ENCODE measurements at regions not wholly inside any gene's neighbourhood (a gene's known extent, or its start where the extent isn't known, plus 50 kb on each side); places are given as distances from the start of the nearest gene placed in this dataset.
"Not testable (repeated sequence)": the region's sequence is repeated elsewhere in the genome, so short reads cannot be mapped to it uniquely, and the experiment has no call there.

- no peak for DNase-seq (ENCODE audit: low read depth in 2 of 2)
Measured at GRCh38 chr6:156688620-156688971, 88.6 kb upstream of the ARID1B start.

DNA sequence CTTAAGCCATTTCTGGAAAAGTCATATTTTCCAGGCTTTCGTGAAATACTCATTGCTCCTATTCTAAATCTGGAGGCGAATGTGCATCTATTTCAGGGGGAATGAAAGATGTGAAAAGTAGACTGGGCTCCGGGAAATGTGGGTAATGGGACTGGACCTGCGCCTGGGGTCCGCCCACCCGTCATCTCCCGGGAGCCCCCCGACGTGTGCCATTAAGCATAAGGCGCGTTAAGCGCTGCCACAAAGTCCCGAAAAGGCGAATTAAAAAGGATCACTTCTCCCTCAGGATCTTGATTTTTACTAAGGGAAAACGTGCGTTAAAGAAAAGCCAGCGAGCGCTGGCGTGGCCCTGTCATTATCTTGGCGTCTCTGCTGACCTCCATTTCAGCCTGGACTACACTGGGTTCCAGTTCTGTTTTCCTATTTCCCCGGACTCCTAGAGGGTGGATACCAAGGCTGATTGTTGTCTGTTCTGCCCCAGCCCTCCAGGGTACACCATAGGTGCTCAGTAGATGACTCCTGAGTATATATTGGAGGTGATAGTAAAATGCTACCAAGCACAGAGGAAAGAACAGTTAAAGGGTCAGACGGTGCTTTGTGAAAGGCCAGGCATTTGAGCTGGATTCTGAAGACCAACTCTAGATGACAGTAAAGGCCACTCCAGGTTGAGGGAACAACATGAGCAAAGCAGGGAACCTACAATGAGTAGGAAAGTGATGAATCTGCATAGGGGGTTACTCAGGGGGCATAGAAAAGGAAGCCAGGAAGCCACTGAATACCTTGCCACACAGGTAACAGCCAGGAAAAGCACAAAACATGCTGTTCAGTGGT, 89.2 kb upstream of the ARID1B start:
- DNase-seq (ENCODE audit: low read depth in 2 of 2) = no peak

- peak; percentile 67 to 79 for DNase-seq (ENCODE audit: low read depth in 2 of 2)
Measured at GRCh38 chr6:156686995-156687788, 90.0 kb upstream of the ARID1B start.

DNA sequence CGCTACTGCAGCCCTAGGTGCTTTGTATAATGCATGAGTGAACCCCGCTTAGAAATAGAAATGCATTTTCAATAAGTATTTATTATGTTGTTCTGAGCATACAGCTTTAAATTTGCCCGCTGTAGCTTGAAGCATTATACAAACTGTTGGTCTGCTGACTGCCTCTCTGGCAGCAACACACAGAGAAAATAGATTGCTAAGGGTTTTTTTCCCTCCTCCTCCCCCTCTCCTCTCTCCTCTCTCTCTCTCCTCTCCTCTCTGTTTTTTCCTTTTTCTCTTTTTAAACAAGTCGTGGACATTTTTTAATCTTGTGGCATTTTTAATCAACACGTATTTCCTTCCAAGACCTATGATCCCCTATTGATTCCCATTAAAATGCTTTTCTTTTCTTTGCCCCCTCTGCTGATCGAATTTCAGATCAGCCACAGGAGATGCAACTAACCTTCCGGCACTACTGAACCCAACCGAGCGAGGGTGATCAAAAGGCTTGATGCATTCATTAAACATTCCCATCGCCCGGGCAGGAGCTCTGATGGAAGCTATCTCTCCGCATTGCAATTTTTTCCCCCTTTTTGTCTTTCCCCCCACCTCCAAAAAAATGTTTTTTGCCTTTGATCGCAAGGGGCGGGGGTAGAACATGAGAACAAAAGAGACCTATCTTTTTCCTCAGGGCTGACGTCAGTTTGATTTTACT, 90.7 kb upstream of the ARID1B start:
- DNase-seq (ENCODE audit: low read depth in 2 of 2) = peak; percentile 5 to 25

- no peak for DNase-seq (ENCODE audit: low read depth in 2 of 2)
Measured at GRCh38 chr6:156685823-156686222, 91.4 kb upstream of the ARID1B start.

DNA sequence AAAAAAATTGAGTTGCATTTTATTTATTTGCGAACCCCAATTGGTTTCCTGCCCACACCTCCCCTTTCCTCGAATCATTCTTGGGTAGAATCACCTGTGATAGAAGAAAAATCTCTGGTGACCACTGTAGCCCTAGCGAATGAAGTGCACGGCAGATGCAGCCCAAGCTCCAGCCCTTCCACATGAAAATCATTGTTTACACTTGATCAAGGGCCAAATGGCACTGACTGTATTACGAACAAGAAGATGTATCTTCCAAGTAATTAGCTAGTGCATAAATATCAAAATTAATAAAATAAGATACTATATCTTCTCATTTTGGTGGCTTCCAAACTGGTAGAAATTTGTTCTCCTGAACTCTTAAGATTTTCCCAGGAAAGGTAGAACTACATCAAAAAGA, 93.4 kb upstream of the ARID1B start:
- no peak for DNase-seq (ENCODE audit: low read depth in 2 of 2)

- DNase-seq (ENCODE audit: low read depth in 2 of 2) = no peak
Measured at GRCh38 chr6:156676721-156677120, 100.5 kb upstream of the ARID1B start.

DNA sequence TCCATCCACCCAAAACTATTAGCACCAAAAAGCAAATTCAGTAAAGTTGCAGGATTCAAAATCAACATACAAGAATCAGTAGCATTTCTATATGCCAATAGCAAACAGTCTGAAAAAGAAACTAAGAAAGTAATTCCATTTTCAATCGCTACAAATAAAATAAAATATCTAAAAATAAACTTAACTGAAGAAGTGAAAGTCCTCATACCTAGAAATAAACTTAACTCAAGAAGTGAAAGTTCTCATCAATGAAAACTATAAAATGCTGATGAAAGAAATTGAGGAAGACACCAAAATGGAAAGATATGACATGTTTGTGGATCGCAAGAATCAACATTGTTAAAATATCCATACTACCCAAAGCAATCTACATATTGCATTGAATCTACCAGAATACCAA, 103.0 kb upstream of the ARID1B start:
- no peak for DNase-seq (ENCODE audit: low read depth in 2 of 2)

DNA sequence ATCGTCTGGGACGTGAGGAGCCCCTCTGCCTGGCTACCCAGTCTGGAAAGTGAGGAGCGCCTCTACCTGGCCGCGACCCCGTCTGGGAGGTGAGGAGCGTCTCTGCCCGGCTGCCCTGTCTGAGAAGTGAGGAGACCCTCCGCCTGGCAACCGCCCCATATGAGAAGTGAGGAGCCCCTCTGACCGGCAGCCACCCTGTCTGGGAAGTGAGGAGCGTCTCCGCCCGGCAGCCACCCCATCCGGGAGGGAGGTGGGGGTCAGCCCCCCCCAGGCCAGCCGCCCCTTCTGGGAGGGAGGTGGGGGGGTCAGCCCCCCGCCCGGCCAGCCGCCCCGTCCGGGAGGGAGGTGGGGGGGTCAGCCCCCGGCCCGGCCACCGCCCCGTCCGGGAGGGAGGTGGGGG, 107.1 kb upstream of the ARID1B start:
- DNase-seq (ENCODE audit: low read depth in 2 of 2) = not testable (repeated sequence)

GRCh38 chr6:156662025-156662445, 115.1 kb upstream of the ARID1B start:
- peak in 1 of 2 donors; percentile 50 for DNase-seq (ENCODE audit: low read depth in 2 of 2)

DNA sequence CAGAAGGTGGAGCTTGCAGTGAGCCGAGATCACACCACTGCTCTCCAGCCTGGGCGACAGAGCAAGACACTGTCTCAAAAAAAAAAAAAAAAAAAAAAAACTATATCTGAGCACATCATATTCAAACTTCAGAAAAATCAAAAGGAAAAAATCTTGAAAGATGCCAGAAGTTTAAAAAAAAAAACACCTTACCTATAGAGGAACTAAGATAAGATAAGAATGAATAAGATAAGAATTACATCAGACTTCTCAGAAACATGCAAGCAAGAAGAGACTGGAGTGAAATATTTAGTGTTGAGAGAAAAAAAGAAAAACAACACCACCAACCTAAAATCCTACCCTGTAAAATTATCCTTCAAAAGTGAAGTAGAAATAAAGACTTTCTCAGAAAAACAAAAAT, 116.8 kb upstream of the ARID1B start:
- DNase-seq (ENCODE audit: low read depth in 2 of 2) = no peak

- no peak for DNase-seq (ENCODE audit: low read depth in 2 of 2)
Measured at GRCh38 chr6:156659822-156660198, 117.4 kb upstream of the ARID1B start.

- no peak for DNase-seq (ENCODE audit: low read depth in 2 of 2)
Measured at GRCh38 chr6:156658966-156659821, 118.0 kb upstream of the ARID1B start.

DNA sequence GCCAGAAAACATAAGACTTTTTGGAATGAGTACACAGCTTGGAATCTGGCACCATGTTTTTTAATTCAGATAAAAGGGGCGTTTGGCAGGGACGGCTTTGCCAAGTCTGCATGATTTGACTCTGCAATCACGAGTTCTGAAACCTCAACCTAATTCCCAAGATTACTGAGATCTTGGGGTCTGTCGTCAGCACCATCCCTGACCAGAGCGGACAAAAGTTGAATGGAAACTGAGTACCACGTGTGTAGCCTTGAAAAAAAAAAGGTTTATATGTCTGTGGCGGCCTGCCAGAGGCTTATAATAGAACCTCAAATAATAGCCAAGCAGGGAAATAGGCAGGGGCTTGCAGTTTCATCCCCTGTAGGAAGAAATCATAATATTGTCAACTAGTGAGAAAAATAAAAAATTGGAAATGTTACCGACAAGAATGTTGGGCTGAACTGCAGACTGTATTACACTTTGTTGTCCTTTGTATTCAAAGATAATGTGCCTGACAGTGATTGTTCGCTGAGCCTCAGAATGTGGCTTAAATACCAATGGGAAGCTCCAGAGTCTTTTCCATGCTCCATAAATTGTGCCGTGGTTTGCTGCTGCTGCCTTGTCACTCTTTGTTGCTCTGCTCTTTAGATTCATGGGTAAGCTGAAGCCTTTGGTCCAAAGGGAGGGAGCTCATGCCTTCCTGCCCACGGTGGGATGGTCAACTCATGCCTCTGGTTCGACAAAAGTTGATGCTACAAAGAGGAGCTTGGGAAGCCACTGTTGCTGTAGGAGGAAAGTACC, 118.8 kb upstream of the ARID1B start:
- no peak for DNase-seq (ENCODE audit: low read depth in 2 of 2)

GRCh38 chr6:156657296-156657695, 119.9 kb upstream of the ARID1B start:
- no peak for DNase-seq (ENCODE audit: low read depth in 2 of 2)

- DNase-seq (ENCODE audit: low read depth in 2 of 2) = no peak
Measured at GRCh38 chr6:156654919-156655918, 122.0 kb upstream of the ARID1B start.

- DNase-seq (ENCODE audit: low read depth in 2 of 2) = no peak
Measured at GRCh38 chr6:156652231-156652750, 124.9 kb upstream of the ARID1B start.

DNA sequence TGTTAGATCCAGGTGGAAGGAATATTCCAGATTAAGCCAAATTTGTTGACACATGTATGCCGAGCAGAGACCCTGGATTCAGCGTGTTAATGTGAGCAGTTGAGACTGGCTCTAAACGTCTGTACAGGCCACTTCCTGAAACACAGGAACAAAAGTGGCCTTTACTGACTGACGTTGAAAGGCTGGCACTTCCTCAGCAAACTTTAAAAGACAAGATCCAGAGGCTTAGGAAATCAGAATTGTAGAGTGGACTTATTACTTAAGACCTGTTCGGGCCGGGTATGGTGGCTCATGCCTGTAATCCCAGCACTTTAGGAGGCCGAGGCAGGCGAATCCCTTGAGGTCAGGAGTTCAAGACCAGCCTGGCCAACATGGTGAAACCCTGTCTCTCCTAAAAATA, 125.7 kb upstream of the ARID1B start:
- DNase-seq (ENCODE audit: low read depth in 2 of 2) = no peak

- DNase-seq (ENCODE audit: low read depth in 2 of 2) = no peak
Measured at GRCh38 chr6:156650896-156651390, 126.2 kb upstream of the ARID1B start.
